ENCODE measurements at regions not wholly inside any gene's neighbourhood (a gene's known extent, or its start where the extent isn't known, plus 50 kb on each side); places are given as distances from the start of the nearest gene placed in this dataset.

DNA sequence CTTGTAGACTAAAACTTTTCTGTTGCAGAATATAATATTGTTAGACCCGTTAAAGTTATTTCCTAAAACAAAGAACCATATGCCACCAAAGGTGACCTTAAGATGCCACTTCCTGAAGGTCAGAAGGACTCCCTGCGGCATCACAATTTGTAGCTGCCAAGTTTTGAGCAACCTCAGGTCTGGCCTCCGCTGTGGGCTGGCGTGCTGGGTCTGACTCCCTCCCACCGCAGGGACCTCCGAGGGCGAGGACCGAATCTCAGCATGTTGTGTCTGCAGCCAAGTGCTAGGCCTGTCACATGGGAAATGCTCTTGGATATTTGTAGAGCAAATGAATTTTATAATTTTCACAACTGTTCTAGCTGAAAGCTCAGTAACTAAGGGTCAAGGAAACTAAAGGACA is 285.9 kb downstream of the NDUFA10 start:
- no peak overlapping the region for H3K27ac Mint-ChIP-seq
- H3K9me3 Mint-ChIP-seq, result peaks cover 28% of the 10 kb centered on the region

DNA sequence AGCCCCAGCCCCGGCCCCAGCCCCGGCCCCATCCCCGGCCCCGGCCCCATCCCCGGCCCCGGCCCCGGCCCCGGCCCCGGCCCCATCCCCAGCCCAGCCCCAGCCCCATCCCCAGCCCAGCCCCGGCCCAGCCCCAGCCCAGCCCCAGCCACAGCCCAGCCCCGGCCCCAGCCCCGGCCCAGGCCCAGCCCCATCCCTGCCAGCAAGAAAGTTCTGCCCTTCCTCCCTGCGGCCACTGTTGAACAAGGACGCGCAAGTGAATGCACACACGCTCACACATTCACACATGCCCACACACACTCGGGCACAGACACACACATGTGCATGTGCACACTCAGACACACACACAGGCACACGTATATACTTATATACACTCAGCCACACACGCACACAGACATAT is 287.0 kb downstream of the NDUFA10 start:
- H3K36me3 Mint-ChIP-seq (ENCODE audit: low read depth), result no peaks in the 10 kb centered on the region
- H3K9me3 Mint-ChIP-seq, result peaks cover 25% of the 10 kb centered on the region
- DNase-seq, result no peak
- TF ChIP-seq, protein P1, sequence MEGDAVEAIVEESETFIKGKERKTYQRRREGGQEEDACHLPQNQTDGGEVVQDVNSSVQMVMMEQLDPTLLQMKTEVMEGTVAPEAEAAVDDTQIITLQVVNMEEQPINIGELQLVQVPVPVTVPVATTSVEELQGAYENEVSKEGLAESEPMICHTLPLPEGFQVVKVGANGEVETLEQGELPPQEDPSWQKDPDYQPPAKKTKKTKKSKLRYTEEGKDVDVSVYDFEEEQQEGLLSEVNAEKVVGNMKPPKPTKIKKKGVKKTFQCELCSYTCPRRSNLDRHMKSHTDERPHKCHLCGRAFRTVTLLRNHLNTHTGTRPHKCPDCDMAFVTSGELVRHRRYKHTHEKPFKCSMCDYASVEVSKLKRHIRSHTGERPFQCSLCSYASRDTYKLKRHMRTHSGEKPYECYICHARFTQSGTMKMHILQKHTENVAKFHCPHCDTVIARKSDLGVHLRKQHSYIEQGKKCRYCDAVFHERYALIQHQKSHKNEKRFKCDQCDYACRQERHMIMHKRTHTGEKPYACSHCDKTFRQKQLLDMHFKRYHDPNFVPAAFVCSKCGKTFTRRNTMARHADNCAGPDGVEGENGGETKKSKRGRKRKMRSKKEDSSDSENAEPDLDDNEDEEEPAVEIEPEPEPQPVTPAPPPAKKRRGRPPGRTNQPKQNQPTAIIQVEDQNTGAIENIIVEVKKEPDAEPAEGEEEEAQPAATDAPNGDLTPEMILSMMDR (IDR thresholded peaks at IDR 0.05), result no peak
- H3K27ac Mint-ChIP-seq, result no peak overlapping the region
- H3K4me1 Mint-ChIP-seq (ENCODE audit: low read depth), result no peaks in the 10 kb centered on the region
- H3K27me3 Mint-ChIP-seq (ENCODE audit: insufficient read depth), result peaks cover 2% of the 10 kb centered on the region
- H3K4me3 Mint-ChIP-seq, result no peak overlapping the region

More for the DNA sequence above, 285.9 kb downstream of the NDUFA10 start:
- H3K4me3 Mint-ChIP-seq, result no peak overlapping the region
- DNase-seq, result no peak
- TF ChIP-seq, protein P1 (IDR thresholded peaks at IDR 0.05), result no peak
- peaks cover 2% of the 10 kb centered on the region for H3K27me3 Mint-ChIP-seq (ENCODE audit: insufficient read depth)
- H3K36me3 Mint-ChIP-seq (ENCODE audit: low read depth), result no peaks in the 10 kb centered on the region
- no peaks in the 10 kb centered on the region for H3K4me1 Mint-ChIP-seq (ENCODE audit: low read depth)

DNA sequence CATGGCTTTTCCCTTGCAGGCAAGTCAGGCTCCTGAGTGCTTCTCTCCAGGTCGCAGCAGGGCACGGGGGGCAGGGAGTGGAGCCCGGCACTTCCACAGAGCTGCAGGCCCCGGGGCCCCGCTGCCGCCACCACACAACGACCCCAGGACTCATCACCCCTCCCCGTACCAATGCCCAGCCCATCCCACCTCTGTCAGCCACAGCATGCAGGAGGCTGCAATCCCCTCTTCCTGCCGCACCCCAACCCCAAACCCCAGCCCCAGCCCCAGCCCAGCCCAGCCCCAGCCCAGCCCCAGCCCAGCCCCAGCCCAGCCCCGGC is 288.0 kb downstream of the NDUFA10 start:
- H3K36me3 Mint-ChIP-seq (ENCODE audit: low read depth), result no peaks in the 10 kb centered on the region
- TF ChIP-seq, protein P1 (IDR thresholded peaks at IDR 0.05), result no peak
- no peak overlapping the region for H3K4me3 Mint-ChIP-seq
- peaks cover 21% of the 10 kb centered on the region for H3K9me3 Mint-ChIP-seq
- no peak for DNase-seq
- no peaks in the 10 kb centered on the region for H3K4me1 Mint-ChIP-seq (ENCODE audit: low read depth)
- H3K27me3 Mint-ChIP-seq (ENCODE audit: insufficient read depth), result no peaks in the 10 kb centered on the region; the same call in 1 of the 2 replicates
- no peak overlapping the region for H3K27ac Mint-ChIP-seq

DNA sequence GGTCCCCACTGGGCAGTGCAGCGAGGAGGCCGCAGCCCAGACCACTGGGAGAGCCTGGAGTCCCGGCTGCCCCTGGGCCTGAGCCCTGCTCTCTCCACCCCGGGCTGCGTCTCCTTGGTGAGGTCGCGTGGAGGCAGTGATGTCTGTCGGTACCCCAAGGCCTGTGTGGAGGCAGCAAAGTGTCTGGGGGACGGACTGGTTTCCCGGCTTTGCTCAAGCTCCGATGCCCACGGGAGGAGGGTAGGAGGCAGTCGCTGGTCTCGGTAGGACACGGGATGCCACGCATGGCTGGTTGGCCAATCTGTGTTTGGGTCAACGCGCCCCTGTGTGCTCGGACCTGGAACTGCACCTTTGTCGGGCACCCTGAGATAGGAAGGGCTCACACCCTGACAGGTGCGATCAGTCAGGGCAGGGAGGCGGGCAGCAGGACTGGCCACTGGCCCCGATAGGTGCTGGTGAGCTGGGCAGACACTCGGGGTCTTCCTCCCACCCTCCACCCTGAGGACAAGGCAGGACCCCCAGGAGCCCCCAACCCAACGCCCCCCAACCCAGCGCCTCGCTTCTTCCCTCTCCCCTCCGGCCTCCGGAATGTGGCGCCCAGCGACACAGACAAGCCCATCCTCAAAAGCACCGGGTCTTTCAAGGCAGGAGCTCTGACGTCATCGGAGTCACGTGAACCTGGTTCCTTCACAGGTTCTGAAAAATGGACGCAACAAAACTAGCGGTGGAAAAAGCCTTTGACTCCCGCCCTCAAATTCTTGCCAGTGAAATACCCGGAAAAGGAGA is 288.6 kb downstream of the NDUFA10 start:
- no peak for DNase-seq
- Mint-ChIP-seq H3K27me3 (ENCODE audit: insufficient read depth) (no peaks in the 10 kb centered on the region; the same call in 1 of the 2 replicates), H3K27ac (no peak overlapping the region)

DNA sequence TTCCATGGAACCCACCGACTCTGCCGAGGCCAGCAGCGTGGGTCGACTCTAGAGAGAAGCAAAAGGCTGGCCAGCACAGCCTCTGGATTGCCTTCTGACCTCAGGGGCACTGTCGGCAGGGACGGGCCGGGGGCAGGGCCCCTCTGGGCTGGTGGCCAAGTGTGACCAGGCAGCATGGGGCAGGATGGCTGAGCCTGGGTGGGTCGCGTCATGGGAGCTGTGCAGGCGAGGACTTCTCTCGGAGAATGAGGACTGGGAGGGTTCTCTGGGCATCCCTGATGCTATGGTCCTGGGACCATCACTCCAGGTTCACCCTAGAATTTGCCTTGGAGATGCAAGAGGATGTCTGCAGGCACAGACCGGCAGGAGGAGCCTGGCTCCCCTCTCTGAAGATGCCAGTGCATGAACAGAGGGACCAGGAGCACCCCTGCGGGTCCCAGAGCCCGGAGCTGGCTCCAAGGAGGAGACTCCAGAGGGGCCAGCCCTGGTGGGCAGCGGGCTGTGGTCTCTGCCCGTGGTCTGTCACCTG is 289.2 kb downstream of the NDUFA10 start:
- Mint-ChIP-seq H3K27ac (no peak overlapping the region), H3K36me3 (ENCODE audit: low read depth) (0 out of 2 replicates have a peak, but pooled peaks cover 3% of the 10 kb centered on the region), H3K27me3 (ENCODE audit: insufficient read depth) (peaks cover 2% of the 10 kb centered on the region), H3K4me1 (ENCODE audit: low read depth) (no peaks in the 10 kb centered on the region), H3K9me3 (peaks cover 26% of the 10 kb centered on the region), H3K4me3 (no peak overlapping the region)
- no peak for DNase-seq
- TF ChIP-seq, protein P1 (IDR thresholded peaks at IDR 0.05), result no peak

More for the DNA sequence above, 288.6 kb downstream of the NDUFA10 start:
- Mint-ChIP-seq H3K9me3 (peaks cover 21% of the 10 kb centered on the region), H3K4me1 (ENCODE audit: low read depth) (no peaks in the 10 kb centered on the region), H3K36me3 (ENCODE audit: low read depth) (no peaks in the 10 kb centered on the region), H3K4me3 (no peak overlapping the region)
- TF ChIP-seq, protein P1 (IDR thresholded peaks at IDR 0.05), result no peak

All from HFFc6 (cell line).